Upper lobe of left lung (tissue), 6 donors: ENCODE measurements at regions not wholly inside any gene's neighbourhood (a gene's known extent, or its start where the extent isn't known, plus 50 kb on each side); places are given as distances from the start of the nearest gene placed in this dataset.
A peak's percentile ranks its signal among the peaks of the same experiment; 100 is the strongest.

Source experiments
- ATAC-seq, 2 donors: fragments of 200-7000 bp; cut with Tn5 transposase; one replicate each; pipeline ENCODE4 v1.9.1; 2022; ENCODE audit warnings: mild to moderate bottlenecking in 2 of 2, moderate library complexity in 2 of 2; ENCODE audit not compliant: low FRiP score in 2 of 2
- DNase-seq, 2 donors: peaks; one replicate each; pipeline ENCODE4 v3.0.0-alpha.2; 2019 to 2020
- H3K27ac ChIP-seq, 4 donors: fragments of 200-600 bp; sonication (generic); one replicate each; pipeline ENCODE4 v1.5.1; 2016 to 2019
- H3K27me3 ChIP-seq, 4 donors: fragments of 200-600 bp; sonication (generic); one replicate each; pipeline ENCODE4 v1.5.1; 2017 to 2019
- H3K36me3 ChIP-seq, 4 donors: fragments of 200-600 bp; sonication (generic); one replicate each; pipeline ENCODE4 v1.5.1; 2016 to 2019
- H3K4me1 ChIP-seq, 4 donors: fragments of 200-600 bp; sonication (generic); one replicate each; pipeline ENCODE4 v1.5.1; 2018 to 2019
- H3K4me3 ChIP-seq, 4 donors: fragments of 200-600 bp; sonication (generic); one replicate each; pipeline ENCODE4 v1.5.1; 2017 to 2019; ENCODE audit warnings: mild to moderate bottlenecking in 2 of 4, moderate library complexity in 1 of 4
- H3K9me3 ChIP-seq, 4 donors: fragments of 200-600 bp; sonication (generic); one replicate each; pipeline ENCODE4 v1.5.1; 2018 to 2019
- CTCF ChIP-seq, 6 experiments: fragments of 450-650 bp in 4 of 6; fragments of 200-600 bp in 2 of 6; sonication (generic) in 2 of 6; IDR thresholded peaks; one replicate each; pipeline ENCODE4 v1.5.1; 2016 to 2019; ENCODE audit warnings: antibody characterized with exemption in 6 of 6
- EP300 ChIP-seq, 4 donors: sonication (generic); formaldehyde crosslinking; IDR thresholded peaks; one replicate each; pipeline ENCODE4 v1.5.1; 2017; ENCODE audit warnings: antibody characterized with exemption in 4 of 4, control low read depth in 2 of 4
- POLR2A ChIP-seq, 4 donors: fragments of 450-650 bp; IDR thresholded peaks; one replicate each; pipeline ENCODE4 v1.5.1; 2016 to 2017; ENCODE audit warnings: antibody characterized with exemption in 4 of 4, mild to moderate bottlenecking in 2 of 4
- POLR2AphosphoS5 ChIP-seq, 2 donors: sonication (generic); formaldehyde crosslinking; IDR thresholded peaks; one replicate each; pipeline ENCODE4 v1.5.1; 2017; ENCODE audit warnings: antibody characterized with exemption in 2 of 2
- WGBS, 2 donors: methylation state at CpG; one replicate each; pipeline ENCODE4 v1.1.5; 2017 to 2018; 5-methylcytosine and 5-hydroxymethylcytosine counted together
- donor health status: DM: no; HTN: no; CAD: no; lungs with moderate emphysema.
- donor health status: DM: no; HTN: yes; CAD: no; lungs with severe emphysema.

DNA sequence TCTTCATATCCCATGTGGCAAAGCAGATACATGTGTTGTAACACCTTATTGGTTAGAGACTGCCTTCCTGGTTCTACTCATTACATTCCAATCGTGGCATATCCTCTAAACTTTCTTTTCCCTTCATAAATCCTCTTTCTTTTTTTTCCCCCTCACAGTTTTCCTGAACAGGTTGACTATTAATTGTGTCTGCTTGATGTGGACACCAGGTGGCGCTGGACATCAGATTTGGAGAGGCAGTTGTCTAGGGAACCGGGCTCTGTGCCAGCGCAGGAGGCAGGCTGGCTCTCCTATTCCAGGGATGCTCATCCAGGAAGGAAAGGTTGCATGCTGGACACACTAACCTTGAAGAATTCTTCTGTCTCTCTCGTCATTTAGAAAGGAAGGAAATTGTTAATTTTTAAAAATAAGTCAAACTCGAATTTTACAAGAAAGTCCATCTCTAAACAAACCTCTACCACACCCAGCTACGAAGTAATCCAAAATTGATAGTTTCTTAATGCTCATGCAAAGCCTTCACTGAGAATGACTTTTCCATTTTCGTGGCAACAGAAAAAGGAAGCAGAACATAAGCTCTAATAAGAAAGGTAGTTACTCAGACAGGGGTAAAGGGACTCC, 59.4 kb upstream of the ASB17 start:
- Histone ChIP-seq H3K27ac (no peak overlapping the region), H3K4me3 (no peak overlapping the region), H3K36me3 (no peaks in the 10 kb centered on the region), H3K9me3 (no peaks in the 10 kb centered on the region), H3K4me1 (no peaks in the 10 kb centered on the region), H3K27me3 (no peaks in the 10 kb centered on the region)
- TF ChIP-seq POLR2A (IDR thresholded peaks at IDR 0.05) (no peak), CTCF (IDR thresholded peaks at IDR 0.05) (peak; percentile 65 to 80 (median 72))
- DNase-seq (peak; percentile 36 to 90), ATAC-seq (peak in 1 of 2 donors; percentile 87)
- 16 to 17% methylated on average over 8 of the region's 8 CpGs for WGBS, 2 donors

- Histone ChIP-seq H3K36me3 (no peaks in the 10 kb centered on the region), H3K27ac (no peak overlapping the region), H3K4me1 (no peaks in the 10 kb centered on the region), H3K9me3 (no peaks in the 10 kb centered on the region), H3K27me3 (no peaks in the 10 kb centered on the region), H3K4me3 (no peak overlapping the region)
- 71 to 73% methylated on average over 3 of the region's 3 CpGs for WGBS, 2 donors
- TF ChIP-seq EP300 (IDR thresholded peaks at IDR 0.05): no peak
- no peak for TF ChIP-seq POLR2AphosphoS5 (IDR thresholded peaks at IDR 0.05)
- TF ChIP-seq CTCF (IDR thresholded peaks at IDR 0.05): no peak
- TF ChIP-seq POLR2A (IDR thresholded peaks at IDR 0.05): no peak
- DNase-seq (no peak), ATAC-seq (no peak)
Measured at GRCh38 chr1:75992312-75992711, 60.1 kb upstream of the ASB17 start.

GRCh38 chr1:75993661-75994060, 61.5 kb upstream of the ASB17 start:
- no peak overlapping the region for H3K4me3 ChIP-seq
- no peak for TF ChIP-seq POLR2A (IDR thresholded peaks at IDR 0.05)
- no peak for TF ChIP-seq EP300 (IDR thresholded peaks at IDR 0.05)
- TF ChIP-seq POLR2AphosphoS5 (IDR thresholded peaks at IDR 0.05): no peak
- no peak for TF ChIP-seq CTCF (IDR thresholded peaks at IDR 0.05)
- no peaks in the 10 kb centered on the region for H3K27me3 ChIP-seq
- no peaks in the 10 kb centered on the region for H3K9me3 ChIP-seq
- ATAC-seq (no peak), DNase-seq (no peak)
- H3K27ac ChIP-seq: no peak overlapping the region
- H3K4me1 ChIP-seq: no peaks in the 10 kb centered on the region
- H3K36me3 ChIP-seq: no peaks in the 10 kb centered on the region

DNA sequence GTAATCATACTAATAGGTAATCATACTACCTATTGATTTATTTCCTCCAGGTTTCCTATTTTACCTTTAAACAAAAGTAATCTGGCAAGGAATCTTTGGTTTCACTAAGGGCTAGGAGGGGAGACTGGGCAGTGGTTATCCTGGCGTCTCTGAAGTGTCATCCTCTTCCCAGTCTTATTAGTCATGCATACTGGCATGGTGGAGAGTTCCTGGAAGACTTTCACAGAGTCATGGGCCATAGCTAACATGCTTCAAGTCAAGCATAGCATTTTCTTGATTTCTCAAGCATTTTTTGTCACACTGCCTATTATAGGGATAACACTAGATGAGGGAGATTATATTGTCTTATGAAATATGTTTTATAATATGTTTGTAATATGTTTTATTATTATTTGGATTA, 64.0 kb upstream of the ASB17 start:
- Histone ChIP-seq H3K27ac (no peak overlapping the region), H3K27me3 (no peaks in the 10 kb centered on the region), H3K4me3 (no peak overlapping the region), H3K9me3 (no peaks in the 10 kb centered on the region), H3K4me1 (no peaks in the 10 kb centered on the region), H3K36me3 (no peaks in the 10 kb centered on the region)
- DNase-seq (no peak), ATAC-seq (no peak)
- WGBS, 2 donors: 40 to 76% methylated on average over 1 of the region's 1 CpG
- TF ChIP-seq POLR2A (IDR thresholded peaks at IDR 0.05): no peak
- TF ChIP-seq EP300 (IDR thresholded peaks at IDR 0.05): no peak
- no peak for TF ChIP-seq POLR2AphosphoS5 (IDR thresholded peaks at IDR 0.05)
- TF ChIP-seq CTCF (IDR thresholded peaks at IDR 0.05): no peak

DNA sequence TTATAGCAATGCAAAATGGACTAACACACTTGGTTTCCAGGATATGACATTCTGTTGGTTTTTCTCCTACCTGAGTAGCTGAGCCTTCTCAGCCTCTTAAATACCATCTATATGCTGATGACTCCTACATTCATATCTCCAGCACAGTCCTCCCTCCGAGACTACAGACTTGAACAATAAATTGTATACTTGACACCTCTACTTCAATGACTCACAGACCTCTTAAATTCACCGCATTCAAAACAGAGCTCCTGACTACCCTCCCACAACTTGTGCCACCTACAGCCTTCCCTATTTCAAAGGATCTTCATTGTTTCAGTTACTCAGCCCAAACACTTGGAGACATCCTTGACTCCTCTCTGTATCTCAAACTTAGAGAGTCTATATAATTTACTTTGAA, 66.8 kb upstream of the ASB17 start:
- DNase-seq (no peak), ATAC-seq (no peak)
- Histone ChIP-seq H3K27ac (no peak overlapping the region), H3K36me3 (no peaks in the 10 kb centered on the region), H3K4me1 (no peaks in the 10 kb centered on the region), H3K4me3 (no peak overlapping the region), H3K27me3 (no peaks in the 10 kb centered on the region), H3K9me3 (no peaks in the 10 kb centered on the region)
- WGBS, 2 donors: 92 to 94% methylated on average over 2 of the region's 2 CpGs
- no peak for TF ChIP-seq POLR2AphosphoS5 (IDR thresholded peaks at IDR 0.05)
- TF ChIP-seq CTCF (IDR thresholded peaks at IDR 0.05): no peak
- no peak for TF ChIP-seq POLR2A (IDR thresholded peaks at IDR 0.05)
- TF ChIP-seq EP300 (IDR thresholded peaks at IDR 0.05): no peak
